Stomach (tissue), 4 donors: ENCODE measurements at regions not wholly inside any gene's neighbourhood (a gene's known extent, or its start where the extent isn't known, plus 50 kb on each side); places are given as distances from the start of the nearest gene placed in this dataset.

Source experiments
- POLR2A ChIP-seq, 4 donors: fragments of 450-650 bp; IDR thresholded peaks; one replicate each; pipeline ENCODE4 v1.6.1; 2016; ENCODE audit warnings: antibody characterized with exemption in 4 of 4, control low read depth in 2 of 4, mild to moderate bottlenecking in 1 of 4, moderate library complexity in 1 of 4
- TF ChIP-seq, protein P1 (sequence below), 7 experiments: fragments of 450-650 bp in 4 of 7; fragments of 200-600 bp in 3 of 7; sonication (generic) in 3 of 7; IDR thresholded peaks; one replicate each; pipeline ENCODE4 v1.5.1; 2016 to 2019; ENCODE audit warnings: antibody characterized with exemption in 7 of 7, control low read depth in 2 of 7, mild to moderate bottlenecking in 1 of 7

- no peak for TF ChIP-seq POLR2A (IDR thresholded peaks at IDR 0.05)
- TF ChIP-seq, protein P1, sequence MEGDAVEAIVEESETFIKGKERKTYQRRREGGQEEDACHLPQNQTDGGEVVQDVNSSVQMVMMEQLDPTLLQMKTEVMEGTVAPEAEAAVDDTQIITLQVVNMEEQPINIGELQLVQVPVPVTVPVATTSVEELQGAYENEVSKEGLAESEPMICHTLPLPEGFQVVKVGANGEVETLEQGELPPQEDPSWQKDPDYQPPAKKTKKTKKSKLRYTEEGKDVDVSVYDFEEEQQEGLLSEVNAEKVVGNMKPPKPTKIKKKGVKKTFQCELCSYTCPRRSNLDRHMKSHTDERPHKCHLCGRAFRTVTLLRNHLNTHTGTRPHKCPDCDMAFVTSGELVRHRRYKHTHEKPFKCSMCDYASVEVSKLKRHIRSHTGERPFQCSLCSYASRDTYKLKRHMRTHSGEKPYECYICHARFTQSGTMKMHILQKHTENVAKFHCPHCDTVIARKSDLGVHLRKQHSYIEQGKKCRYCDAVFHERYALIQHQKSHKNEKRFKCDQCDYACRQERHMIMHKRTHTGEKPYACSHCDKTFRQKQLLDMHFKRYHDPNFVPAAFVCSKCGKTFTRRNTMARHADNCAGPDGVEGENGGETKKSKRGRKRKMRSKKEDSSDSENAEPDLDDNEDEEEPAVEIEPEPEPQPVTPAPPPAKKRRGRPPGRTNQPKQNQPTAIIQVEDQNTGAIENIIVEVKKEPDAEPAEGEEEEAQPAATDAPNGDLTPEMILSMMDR (IDR thresholded peaks at IDR 0.05): no peak
Measured at GRCh38 chr15:39400002-39400401, 180.9 kb upstream of the THBS1 start.
